Tibial artery (tissue), 4 donors: ENCODE measurements at regions not wholly inside any gene's neighbourhood (a gene's known extent, or its start where the extent isn't known, plus 50 kb on each side); places are given as distances from the start of the nearest gene placed in this dataset.

Source experiments
- DNase-seq, 2 donors: peaks; one replicate each; pipeline ENCODE4 v3.0.0-alpha.2; 2019
- H3K27ac ChIP-seq, 2 donors: fragments of 200-600 bp; sonication (generic) in 1 of 2; 1 replicate in 1 of 2; 2 replicates in 1 of 2; pipeline ENCODE4 v1.5.1; 2018 to 2019; ENCODE audit warnings: mild to moderate bottlenecking in 1 of 2
- H3K27me3 ChIP-seq, 2 donors: fragments of 200-600 bp; sonication (generic) in 1 of 2; one replicate each; pipeline versions ENCODE4 v1.5.1 to v1.6.0; 2016 to 2019
- H3K36me3 ChIP-seq, 3 donors: fragments of 200-600 bp; sonication (generic) in 2 of 3; one replicate each; pipeline ENCODE4 v1.5.1; 2016 to 2019; ENCODE audit warnings: mild to moderate bottlenecking in 2 of 3
- H3K4me1 ChIP-seq, 4 donors: fragments of 200-600 bp; sonication (generic) in 2 of 4; 1 replicate in 3 of 4; 2 replicates in 1 of 4; pipeline ENCODE4 v1.5.1; 2016 to 2019
- H3K4me3 ChIP-seq, 2 donors: fragments of 200-600 bp; sonication (generic) in 1 of 2; 1 replicate in 1 of 2; 2 replicates in 1 of 2; pipeline ENCODE4 v1.5.1; 2018 to 2019; ENCODE audit warnings: mild to moderate bottlenecking in 2 of 2
- H3K9me3 ChIP-seq, 3 donors: fragments of 200-600 bp; sonication (generic) in 1 of 3; one replicate each; pipeline ENCODE4 v1.5.1; 2016 to 2019
- CTCF ChIP-seq, 2 experiments: fragments of 200-600 bp in 1 of 2; fragments of 450-650 bp in 1 of 2; IDR thresholded peaks; one replicate each; pipeline ENCODE4 v1.5.1; 2017 to 2019; ENCODE audit warnings: antibody characterized with exemption in 2 of 2, mild to moderate bottlenecking in 1 of 2, moderate library complexity in 1 of 2
- intact Hi-C: fragments of 100-400 bp; cut with DNase I; formaldehyde crosslinking; loops from one replicate; pipeline ENCODE4 v1.15.0; 2023; ENCODE audit warnings: low total_unique reads

GRCh38 chr6:150456466-150456865 is 87.7 kb downstream of the IYD start:
- Histone ChIP-seq H3K9me3 (no peaks in the 10 kb centered on the region), H3K4me1 (no peaks in the 10 kb centered on the region), H3K27ac (no peak overlapping the region), H3K4me3 (no peak overlapping the region), H3K36me3 (no peaks in the 10 kb centered on the region), H3K27me3 (no peaks in the 10 kb centered on the region)
- no peak for DNase-seq
- intact Hi-C loops = no loop called here
- no peak for TF ChIP-seq CTCF (IDR thresholded peaks at IDR 0.05)

GRCh38 chr6:150456902-150457643 is 88.3 kb downstream of the IYD start:
- intact Hi-C loops = no loop called here
- TF ChIP-seq CTCF (IDR thresholded peaks at IDR 0.05) = no peak
- no peaks in the 10 kb centered on the region for H3K4me1 ChIP-seq
- H3K9me3 ChIP-seq = no peaks in the 10 kb centered on the region
- no peak overlapping the region for H3K27ac ChIP-seq
- no peak overlapping the region for H3K4me3 ChIP-seq
- H3K36me3 ChIP-seq = no peaks in the 10 kb centered on the region
- no peaks in the 10 kb centered on the region for H3K27me3 ChIP-seq
- DNase-seq = no peak

- TF ChIP-seq CTCF (IDR thresholded peaks at IDR 0.05) = no peak
- intact Hi-C loops = no loop called here
- DNase-seq = no peak
Measured at GRCh38 chr6:150458579-150458978, 89.8 kb downstream of the IYD start.

GRCh38 chr6:150463852-150464251 is 95.0 kb downstream of the IYD start:
- no peaks in the 10 kb centered on the region for H3K9me3 ChIP-seq
- TF ChIP-seq CTCF (IDR thresholded peaks at IDR 0.05) = no peak
- H3K36me3 ChIP-seq = no peaks in the 10 kb centered on the region
- intact Hi-C loops = no loop called here
- DNase-seq = no peak
- H3K27me3 ChIP-seq = no peaks in the 10 kb centered on the region
- H3K4me3 ChIP-seq = no peak overlapping the region
- no peaks in the 10 kb centered on the region for H3K4me1 ChIP-seq
- H3K27ac ChIP-seq = no peak overlapping the region

More at GRCh38 chr6:150458579-150458978, 89.8 kb downstream of the IYD start:
- Histone ChIP-seq H3K4me3 (no peak overlapping the region), H3K36me3 (no peaks in the 10 kb centered on the region), H3K27me3 (no peaks in the 10 kb centered on the region), H3K27ac (no peak overlapping the region), H3K9me3 (no peaks in the 10 kb centered on the region), H3K4me1 (no peaks in the 10 kb centered on the region)

- TF ChIP-seq CTCF (IDR thresholded peaks at IDR 0.05) = no peak
- Histone ChIP-seq H3K4me3 (no peak overlapping the region), H3K36me3 (no peaks in the 10 kb centered on the region), H3K27me3 (no peaks in the 10 kb centered on the region), H3K9me3 (no peaks in the 10 kb centered on the region), H3K4me1 (no peaks in the 10 kb centered on the region), H3K27ac (no peak overlapping the region)
- no peak for DNase-seq
- intact Hi-C loops = no loop called here
Measured at GRCh38 chr6:150464966-150465365, 96.2 kb downstream of the IYD start.
